Stimulated activated memory B cell treated with anti-CD40 and anti-IgM and Interleukin-4, amounts not matched to agents 10 μg/mL and 1 μg/mL and 100 μg/mL, for 72 hours (primary cell): ENCODE measurements at regions not wholly inside any gene's neighbourhood (a gene's known extent, or its start where the extent isn't known, plus 50 kb on each side); places are given as distances from the start of the nearest gene placed in this dataset.

Source experiments
- ATAC-seq: fragments of 150-1000 bp; cut with Tn5 transposase; 2 replicates; pipeline ENCODE4 v1.10.0; 2021
- H3K27ac Mint-ChIP-seq: one replicate; pipeline ENCODE4 v1.8.0; 2022; ENCODE audit warnings: mild to moderate bottlenecking, mixed read lengths
- H3K27me3 Mint-ChIP-seq: one replicate; pipeline ENCODE4 v1.8.0; 2022; ENCODE audit warnings: mixed read lengths
- H3K36me3 Mint-ChIP-seq: one replicate; pipeline ENCODE4 v1.8.0; 2022; ENCODE audit warnings: mixed read lengths
- H3K4me1 Mint-ChIP-seq: one replicate; pipeline ENCODE4 v1.8.0; 2022; ENCODE audit warnings: mixed read lengths
- H3K4me3 Mint-ChIP-seq: one replicate; pipeline ENCODE4 v1.8.0; 2022; ENCODE audit warnings: mild to moderate bottlenecking, moderate library complexity, mixed read lengths
- H3K9me3 Mint-ChIP-seq: one replicate; pipeline ENCODE4 v1.8.0; 2022; ENCODE audit warnings: mixed read lengths

DNA sequence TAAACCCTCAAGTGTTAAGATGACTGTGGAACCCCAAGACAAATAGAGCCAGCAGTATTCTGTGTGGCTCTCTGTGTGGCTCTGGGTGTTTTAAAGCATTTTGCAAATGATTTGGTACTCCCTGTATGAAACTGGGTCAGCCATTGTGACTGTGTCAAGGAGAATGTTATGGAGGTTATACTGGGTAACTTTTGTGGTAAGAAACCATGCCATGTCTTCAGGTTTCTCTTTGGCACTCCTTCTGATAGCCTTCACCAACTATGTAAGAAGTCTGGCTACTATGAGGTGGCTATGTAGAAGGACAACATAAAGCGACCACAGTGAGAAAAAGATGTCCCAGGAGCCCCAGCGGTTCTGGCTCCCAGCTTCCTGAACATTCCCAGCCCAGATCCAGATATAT is 226.6 kb upstream of the RHOBTB1 start:
- H3K27ac Mint-ChIP-seq, result no peak overlapping the region
- ATAC-seq, result no peak
- peaks cover 8% of the 10 kb centered on the region for H3K36me3 Mint-ChIP-seq
- no peaks in the 10 kb centered on the region for H3K27me3 Mint-ChIP-seq
- no peak overlapping the region for H3K4me3 Mint-ChIP-seq
- no peaks in the 10 kb centered on the region for H3K4me1 Mint-ChIP-seq
- peaks cover 5% of the 10 kb centered on the region for H3K9me3 Mint-ChIP-seq

DNA sequence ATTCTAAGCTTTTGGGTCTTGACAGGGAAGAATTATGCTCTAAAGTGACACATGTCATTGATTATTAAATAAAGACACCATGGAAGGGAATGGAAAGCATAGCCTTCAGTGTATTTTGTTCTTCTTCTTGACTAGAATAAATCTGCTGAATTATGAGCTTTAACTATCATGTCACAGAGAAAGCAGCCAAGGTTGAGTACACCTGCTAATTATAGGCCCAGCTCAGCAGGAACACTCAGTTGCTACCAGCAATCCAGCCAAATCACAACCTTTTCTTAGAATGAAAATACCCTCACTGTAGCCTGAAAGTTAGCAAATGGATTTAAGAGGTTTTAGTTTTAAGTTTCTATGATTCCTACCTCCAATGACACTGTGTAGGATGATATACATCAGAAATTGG is 225.3 kb upstream of the RHOBTB1 start:
- no peak overlapping the region for H3K27ac Mint-ChIP-seq
- H3K9me3 Mint-ChIP-seq, result peaks cover 5% of the 10 kb centered on the region
- H3K4me1 Mint-ChIP-seq, result no peaks in the 10 kb centered on the region
- no peak overlapping the region for H3K4me3 Mint-ChIP-seq
- no peak for ATAC-seq
- H3K27me3 Mint-ChIP-seq, result no peaks in the 10 kb centered on the region
- H3K36me3 Mint-ChIP-seq, result peaks cover 8% of the 10 kb centered on the region

DNA sequence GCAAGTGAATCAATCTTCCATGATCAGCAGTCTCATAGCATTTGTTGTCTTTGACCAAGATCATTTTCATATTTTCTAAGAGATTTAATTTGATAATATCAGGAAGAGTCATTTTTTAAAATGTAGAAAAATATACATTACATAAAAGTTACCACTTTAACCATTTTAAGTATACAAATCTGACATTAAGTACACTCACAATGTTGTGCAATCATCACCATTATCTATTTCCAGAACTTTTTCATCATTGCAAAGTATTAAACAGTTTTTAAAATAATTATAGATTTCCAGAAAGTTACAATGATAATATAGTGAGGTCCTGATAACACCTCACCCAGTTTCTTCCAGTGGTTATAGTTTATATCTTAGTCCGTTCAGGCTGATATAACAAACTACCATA is 222.5 kb upstream of the RHOBTB1 start:
- Mint-ChIP-seq H3K4me3 (no peak overlapping the region), H3K27me3 (no peaks in the 10 kb centered on the region), H3K27ac (no peak overlapping the region), H3K36me3 (peaks cover 8% of the 10 kb centered on the region), H3K9me3 (peaks cover 5% of the 10 kb centered on the region), H3K4me1 (no peaks in the 10 kb centered on the region)
- ATAC-seq, result no peak

DNA sequence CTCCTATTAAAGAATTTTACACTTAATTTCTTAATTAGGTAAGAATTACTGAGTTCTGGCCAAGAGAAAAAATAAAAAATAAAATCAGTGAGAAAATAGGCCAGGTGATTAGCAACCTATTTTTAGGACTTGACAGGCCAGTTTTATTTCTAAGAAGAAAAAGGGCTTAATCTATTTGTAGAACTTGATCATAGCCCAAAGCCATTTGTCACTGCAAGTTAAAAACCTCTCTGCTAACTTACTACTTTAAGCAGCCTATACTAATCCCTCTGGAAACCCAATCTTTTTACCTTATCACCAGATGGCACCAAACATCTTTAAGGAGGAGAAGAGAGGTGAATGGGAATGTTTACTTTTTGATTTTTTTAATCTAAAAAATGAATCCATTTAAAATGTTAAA is 222.1 kb upstream of the RHOBTB1 start:
- Mint-ChIP-seq H3K27ac (no peak overlapping the region), H3K4me3 (no peak overlapping the region), H3K27me3 (no peaks in the 10 kb centered on the region), H3K9me3 (peaks cover 5% of the 10 kb centered on the region), H3K4me1 (no peaks in the 10 kb centered on the region), H3K36me3 (peaks cover 8% of the 10 kb centered on the region)
- no peak for ATAC-seq

DNA sequence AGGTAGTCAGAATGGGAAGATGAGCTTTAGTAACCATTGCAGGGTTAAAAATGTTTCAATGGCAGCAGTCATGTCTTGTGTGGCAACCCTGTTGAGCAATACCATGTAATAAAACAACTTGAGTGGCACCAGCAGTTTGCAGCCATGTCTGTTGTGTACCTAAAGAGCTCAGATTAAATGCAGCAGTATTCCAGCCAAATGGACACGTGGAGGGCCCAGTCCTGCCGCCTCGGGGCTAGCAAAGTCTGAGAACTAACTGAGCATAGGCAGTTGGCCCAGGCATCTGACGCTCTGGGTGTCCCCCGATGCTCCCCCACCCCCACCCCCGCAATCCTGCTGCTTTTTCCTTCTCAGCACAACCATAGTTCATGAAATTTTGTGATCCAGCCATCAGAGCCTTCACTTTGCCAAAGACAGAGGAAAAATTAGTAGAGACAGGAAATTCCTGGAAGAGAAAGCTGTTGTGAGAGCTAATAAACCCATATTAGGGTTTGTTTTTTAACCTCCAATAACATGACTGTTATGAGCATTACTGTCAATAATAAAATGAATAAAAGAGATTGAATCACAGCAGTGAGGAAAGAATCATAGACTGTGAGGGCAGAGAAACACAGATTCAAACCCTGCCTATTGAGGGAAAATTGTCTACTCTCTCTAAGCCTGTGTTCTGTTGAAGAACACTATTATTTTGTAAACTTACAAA is 220.6 kb upstream of the RHOBTB1 start:
- Mint-ChIP-seq H3K27ac (no peak overlapping the region), H3K27me3 (no peaks in the 10 kb centered on the region), H3K4me1 (no peaks in the 10 kb centered on the region), H3K9me3 (peaks cover 5% of the 10 kb centered on the region), H3K4me3 (no peak overlapping the region), H3K36me3 (peaks cover 8% of the 10 kb centered on the region)
- no peak for ATAC-seq

DNA sequence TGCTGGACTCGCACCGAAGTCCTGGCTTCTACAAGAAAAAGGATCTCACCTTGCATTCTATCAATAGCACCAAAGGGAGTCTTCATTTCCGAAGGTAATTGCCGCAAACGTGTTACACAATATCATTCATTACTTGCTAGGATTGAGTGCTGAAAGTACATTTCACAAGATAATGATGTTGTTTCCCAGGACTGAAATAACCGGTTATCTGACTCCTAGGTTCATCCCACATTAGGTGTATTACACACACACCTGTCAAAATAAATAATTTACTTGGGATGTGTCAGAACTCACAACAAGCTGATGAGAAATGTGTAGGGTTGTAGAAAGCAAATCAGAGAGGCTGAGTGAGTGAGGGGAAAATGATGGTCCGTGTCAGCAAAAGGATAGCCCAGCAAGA is 219.4 kb upstream of the RHOBTB1 start:
- peaks cover 8% of the 10 kb centered on the region for H3K36me3 Mint-ChIP-seq
- peaks cover 5% of the 10 kb centered on the region for H3K9me3 Mint-ChIP-seq
- no peaks in the 10 kb centered on the region for H3K4me1 Mint-ChIP-seq
- ATAC-seq, result no peak
- H3K4me3 Mint-ChIP-seq, result no peak overlapping the region
- no peak overlapping the region for H3K27ac Mint-ChIP-seq
- H3K27me3 Mint-ChIP-seq, result no peaks in the 10 kb centered on the region

DNA sequence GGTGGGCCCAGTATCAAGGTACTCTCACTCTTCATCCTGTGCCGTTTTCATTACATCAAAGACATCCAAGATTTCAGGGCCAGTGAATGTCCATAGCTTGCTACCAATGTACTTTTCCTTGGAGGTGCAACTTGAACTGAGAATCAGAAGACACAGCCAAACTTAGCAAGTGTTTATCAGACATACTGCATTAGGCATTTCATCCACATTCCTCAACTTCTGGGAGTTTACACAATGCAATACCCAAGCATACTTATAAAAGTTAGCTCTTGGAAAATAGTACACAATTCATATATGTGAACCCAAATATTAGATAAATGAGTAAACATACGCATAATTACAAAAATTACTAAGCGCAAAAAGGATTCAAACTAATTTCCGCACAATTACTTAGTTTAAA is 216.3 kb upstream of the RHOBTB1 start:
- Mint-ChIP-seq H3K4me3 (no peak overlapping the region), H3K27ac (no peak overlapping the region), H3K9me3 (no peaks in the 10 kb centered on the region), H3K27me3 (no peaks in the 10 kb centered on the region), H3K36me3 (no peaks in the 10 kb centered on the region), H3K4me1 (no peaks in the 10 kb centered on the region)
- no peak for ATAC-seq

DNA sequence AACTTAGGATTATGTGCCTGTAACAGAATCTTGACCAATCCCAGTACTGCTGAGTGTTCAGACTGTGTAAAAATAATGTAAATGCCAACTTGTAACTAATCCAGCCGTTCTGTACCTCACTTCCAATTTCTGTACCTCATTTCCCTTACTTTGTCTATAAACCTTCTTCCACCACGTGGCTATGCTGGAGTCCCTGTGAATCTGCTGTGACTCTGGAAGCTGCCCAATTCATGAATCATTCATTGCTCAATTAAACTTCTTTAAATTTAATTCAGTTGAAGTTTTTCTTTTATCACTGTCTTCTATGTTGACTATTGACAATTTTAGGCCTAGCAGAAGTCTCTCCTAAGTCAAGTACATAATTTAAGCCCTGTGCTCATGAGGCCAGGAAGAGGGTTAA is 215.3 kb upstream of the RHOBTB1 start:
- no peaks in the 10 kb centered on the region for H3K4me1 Mint-ChIP-seq
- no peaks in the 10 kb centered on the region for H3K9me3 Mint-ChIP-seq
- no peak overlapping the region for H3K27ac Mint-ChIP-seq
- no peaks in the 10 kb centered on the region for H3K36me3 Mint-ChIP-seq
- no peak for ATAC-seq
- peaks cover under 1% of the 10 kb centered on the region for H3K27me3 Mint-ChIP-seq
- no peak overlapping the region for H3K4me3 Mint-ChIP-seq

DNA sequence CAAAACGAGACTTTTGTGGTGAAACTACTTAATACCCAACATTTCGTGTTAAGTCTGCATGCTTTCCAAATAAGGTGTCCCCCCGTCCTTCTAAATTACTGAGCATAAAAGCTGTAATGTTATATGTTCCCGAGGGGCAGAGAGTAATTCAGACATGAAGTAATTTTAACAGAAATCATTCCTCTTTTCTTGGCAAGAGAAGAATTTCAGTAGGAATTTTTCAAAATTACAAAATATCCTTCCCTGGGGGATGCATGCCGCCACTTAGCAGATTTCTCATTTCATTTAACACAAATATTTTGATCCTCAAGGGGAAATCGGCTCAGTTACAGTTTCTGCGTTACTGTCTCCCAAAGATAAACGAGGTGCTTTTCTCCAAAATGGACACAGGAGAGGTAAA is 213.2 kb upstream of the RHOBTB1 start:
- no peak overlapping the region for H3K4me3 Mint-ChIP-seq
- H3K27ac Mint-ChIP-seq, result no peak overlapping the region
- peaks cover 11% of the 10 kb centered on the region for H3K27me3 Mint-ChIP-seq
- H3K4me1 Mint-ChIP-seq, result no peaks in the 10 kb centered on the region
- H3K9me3 Mint-ChIP-seq, result no peaks in the 10 kb centered on the region
- ATAC-seq, result no peak
- no peaks in the 10 kb centered on the region for H3K36me3 Mint-ChIP-seq

DNA sequence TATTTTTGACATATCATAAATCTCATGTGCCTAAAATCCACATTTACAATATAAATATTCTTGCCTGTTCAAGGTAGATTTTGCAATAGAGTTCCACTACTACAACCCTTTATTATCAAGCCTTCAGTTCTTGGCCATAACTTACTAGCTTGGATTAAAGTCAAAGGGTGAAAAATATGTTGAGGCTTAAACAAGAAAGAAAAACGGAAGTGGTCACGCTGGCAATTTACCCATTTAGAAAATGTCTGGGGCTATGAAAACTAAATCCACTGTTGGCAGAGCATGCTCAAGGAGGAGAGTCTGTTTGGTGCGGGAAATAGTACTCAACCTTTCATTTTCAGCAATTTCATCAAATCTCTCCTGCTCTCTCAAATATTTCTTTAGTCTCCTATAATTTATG is 209.8 kb upstream of the RHOBTB1 start:
- Mint-ChIP-seq H3K9me3 (no peaks in the 10 kb centered on the region), H3K4me3 (no peak overlapping the region), H3K27me3 (peaks cover 11% of the 10 kb centered on the region), H3K27ac (no peak overlapping the region), H3K36me3 (no peaks in the 10 kb centered on the region), H3K4me1 (no peaks in the 10 kb centered on the region)
- ATAC-seq, result no peak

DNA sequence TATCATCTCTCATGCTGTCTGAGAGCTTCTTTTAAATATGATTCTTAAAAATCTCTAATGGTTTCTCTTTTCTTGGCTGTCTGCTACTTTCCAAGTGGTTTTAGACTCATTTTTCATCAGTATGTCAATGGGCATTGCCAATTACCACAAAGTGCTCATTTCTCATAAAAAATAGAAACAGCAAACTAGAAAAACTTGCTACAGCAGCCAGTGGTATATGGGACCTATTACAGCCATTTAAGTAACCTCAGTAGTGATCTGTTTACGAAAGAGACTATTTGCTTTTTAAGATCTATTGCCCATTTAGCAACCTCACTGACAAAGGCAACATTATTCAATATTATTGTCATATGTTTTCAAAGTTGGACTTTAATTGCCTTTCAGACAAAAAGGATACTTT is 207.1 kb upstream of the RHOBTB1 start:
- ATAC-seq, result no peak
- peaks cover 11% of the 10 kb centered on the region for H3K27me3 Mint-ChIP-seq
- H3K36me3 Mint-ChIP-seq, result no peaks in the 10 kb centered on the region
- no peaks in the 10 kb centered on the region for H3K4me1 Mint-ChIP-seq
- no peak overlapping the region for H3K27ac Mint-ChIP-seq
- no peak overlapping the region for H3K4me3 Mint-ChIP-seq
- H3K9me3 Mint-ChIP-seq, result no peaks in the 10 kb centered on the region

DNA sequence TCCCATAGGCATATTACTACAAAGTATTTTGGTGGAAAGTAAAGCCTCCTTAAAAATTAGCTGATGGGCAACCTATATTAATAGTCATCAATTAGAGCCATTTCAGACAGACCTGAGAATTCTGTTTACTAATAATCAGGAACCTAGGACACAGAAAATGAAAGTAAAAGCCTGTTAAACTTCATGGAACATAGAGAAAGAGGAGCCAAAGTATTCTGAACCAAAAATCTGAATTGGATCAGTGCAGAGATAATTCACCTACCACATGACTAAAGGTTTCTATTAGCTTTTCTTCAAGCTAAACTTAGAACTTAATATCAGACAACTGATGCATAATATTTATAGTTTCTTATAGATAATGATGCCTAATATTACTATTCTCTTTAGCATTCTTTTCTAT is 204.5 kb upstream of the RHOBTB1 start:
- no peak for ATAC-seq
- Mint-ChIP-seq H3K27ac (no peak overlapping the region), H3K4me1 (no peaks in the 10 kb centered on the region), H3K9me3 (no peaks in the 10 kb centered on the region), H3K27me3 (peaks cover 2% of the 10 kb centered on the region), H3K36me3 (no peaks in the 10 kb centered on the region), H3K4me3 (no peak overlapping the region)

DNA sequence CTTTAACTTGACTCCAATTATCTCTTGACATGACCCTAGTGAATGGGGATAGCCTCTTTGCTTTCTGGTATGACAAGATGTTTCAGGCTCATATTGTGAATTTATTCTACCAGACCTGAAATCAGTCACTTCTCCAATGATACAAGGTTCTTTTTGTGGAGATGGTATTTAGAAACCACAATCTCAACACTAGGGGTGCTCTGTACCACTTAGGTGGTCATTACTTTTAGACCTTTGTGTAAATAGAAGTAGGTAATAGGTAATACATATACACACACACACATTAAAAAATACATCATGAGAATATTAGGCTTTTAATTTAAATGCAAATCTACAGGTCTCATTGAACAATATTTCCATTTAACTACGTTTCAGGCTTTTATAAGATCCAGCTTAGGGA is 199.0 kb upstream of the RHOBTB1 start:
- no peak overlapping the region for H3K4me3 Mint-ChIP-seq
- no peak overlapping the region for H3K27ac Mint-ChIP-seq
- no peaks in the 10 kb centered on the region for H3K9me3 Mint-ChIP-seq
- H3K36me3 Mint-ChIP-seq, result no peaks in the 10 kb centered on the region
- H3K4me1 Mint-ChIP-seq, result peaks cover 6% of the 10 kb centered on the region
- ATAC-seq, result no peak
- no peaks in the 10 kb centered on the region for H3K27me3 Mint-ChIP-seq

DNA sequence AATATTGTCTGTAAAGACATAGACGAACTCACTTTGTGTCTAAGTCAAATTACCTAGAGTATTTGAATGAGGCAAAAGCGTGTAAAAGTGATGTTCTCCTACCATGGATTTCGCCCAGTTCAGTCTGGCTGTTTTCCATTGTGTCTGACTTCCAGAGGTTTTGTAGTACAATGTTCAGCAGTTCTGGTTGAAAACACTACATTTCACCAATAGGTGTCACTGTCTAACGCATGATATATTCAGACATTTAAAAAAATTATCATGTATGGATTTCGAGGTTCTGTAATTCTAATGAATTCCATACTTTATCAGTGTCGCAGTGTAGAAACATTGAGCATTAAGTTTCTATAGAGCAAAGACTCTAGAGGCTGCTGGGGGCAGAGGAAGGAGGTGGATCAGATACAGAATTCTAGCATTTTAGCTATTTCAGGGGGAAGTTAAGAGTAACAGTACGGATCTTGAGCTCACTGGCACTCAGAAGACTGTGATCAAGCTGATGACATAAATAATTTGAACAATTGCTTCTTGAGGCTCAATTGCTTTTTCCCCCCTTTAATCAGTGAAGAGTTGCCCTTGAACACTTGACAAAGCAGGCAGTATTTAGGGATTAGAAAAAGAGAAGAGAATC is 196.9 kb upstream of the RHOBTB1 start:
- no peak for ATAC-seq
- H3K36me3 Mint-ChIP-seq, result no peaks in the 10 kb centered on the region

DNA sequence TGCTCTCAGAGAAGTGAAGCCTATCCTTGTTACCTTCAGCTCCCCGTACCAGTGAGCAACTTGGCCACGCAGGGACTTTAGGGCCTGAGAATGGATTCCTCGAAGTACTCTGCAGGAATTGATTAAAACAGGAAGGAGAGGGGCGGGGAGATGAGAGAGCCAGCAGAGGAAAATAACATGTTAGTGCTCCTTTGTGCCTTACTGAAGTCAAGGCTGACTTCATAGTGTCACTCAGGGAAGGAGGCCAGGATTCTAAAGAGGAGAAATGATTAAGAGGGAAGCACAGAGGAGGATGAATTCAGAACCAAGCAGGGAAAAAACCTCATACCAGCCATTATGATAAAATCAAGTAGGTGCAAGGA is 195.6 kb upstream of the RHOBTB1 start:
- no peaks in the 10 kb centered on the region for H3K9me3 Mint-ChIP-seq
- H3K36me3 Mint-ChIP-seq, result no peaks in the 10 kb centered on the region
- peaks cover 39% of the 10 kb centered on the region for H3K4me1 Mint-ChIP-seq
- no peak overlapping the region for H3K4me3 Mint-ChIP-seq
- ATAC-seq, result no peak
- no peaks in the 10 kb centered on the region for H3K27me3 Mint-ChIP-seq
- no peak overlapping the region for H3K27ac Mint-ChIP-seq

More for the DNA sequence above, 196.9 kb upstream of the RHOBTB1 start:
- no peaks in the 10 kb centered on the region for H3K27me3 Mint-ChIP-seq
- no peak overlapping the region for H3K4me3 Mint-ChIP-seq
- peaks cover 26% of the 10 kb centered on the region for H3K4me1 Mint-ChIP-seq
- no peak overlapping the region for H3K27ac Mint-ChIP-seq
- H3K9me3 Mint-ChIP-seq, result no peaks in the 10 kb centered on the region

DNA sequence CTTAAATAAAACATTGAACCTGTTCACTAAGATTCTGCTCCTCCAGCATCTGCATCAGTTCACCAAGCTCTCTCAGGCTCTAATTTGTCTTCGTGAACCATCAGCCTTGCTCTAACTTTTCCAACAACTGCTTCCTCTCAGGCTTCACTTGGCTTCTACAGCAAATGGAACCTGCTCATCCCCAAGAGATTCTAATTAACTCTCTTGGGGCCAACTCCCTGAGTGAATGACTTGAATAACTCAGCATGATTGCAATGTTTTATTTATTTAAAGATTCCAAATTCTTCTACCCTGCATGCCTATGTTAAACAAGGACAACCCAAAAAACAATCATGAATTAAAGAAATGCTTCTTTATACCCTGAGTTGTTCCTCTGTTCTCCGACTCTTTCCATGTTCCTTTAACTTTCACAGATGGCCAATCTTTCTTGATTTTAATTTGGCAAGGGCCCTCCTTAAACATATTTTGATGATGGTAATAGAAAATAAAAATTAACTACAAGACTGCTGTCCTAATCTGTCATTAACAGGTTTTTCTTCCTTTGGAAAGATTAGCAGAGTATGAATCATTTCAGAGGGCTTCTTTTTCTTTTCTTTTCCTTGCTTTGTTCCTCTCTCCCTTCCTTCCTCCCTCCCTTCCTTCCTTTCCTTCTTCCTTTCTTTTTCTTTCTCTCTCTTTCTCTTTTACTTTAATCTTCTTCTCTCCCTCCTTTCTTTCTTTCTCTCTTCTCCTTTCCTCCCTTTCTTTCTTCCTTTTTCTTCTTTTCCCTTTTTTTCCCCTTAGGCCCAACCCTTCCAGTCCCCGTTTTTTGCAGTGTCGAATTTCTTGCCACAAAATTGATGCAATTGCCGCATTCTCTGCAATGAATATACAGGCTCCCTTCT is 195.0 kb upstream of the RHOBTB1 start:
- Mint-ChIP-seq H3K36me3 (no peaks in the 10 kb centered on the region), H3K27me3 (no peaks in the 10 kb centered on the region), H3K4me1 (peaks cover 40% of the 10 kb centered on the region), H3K27ac (peak overlapping the region; percentile 2), H3K4me3 (no peak overlapping the region), H3K9me3 (no peaks in the 10 kb centered on the region)
- ATAC-seq, result no peak
